Bronchial epithelial cell (primary cell): ENCODE measurements at regions not wholly inside any gene's neighbourhood (a gene's known extent, or its start where the extent isn't known, plus 50 kb on each side); places are given as distances from the start of the nearest gene placed in this dataset.

Experiments used
- DNase-seq: peaks from one replicate; pipeline ENCODE4 v3.0.0-alpha.2; 2010; ENCODE audit warnings: low read depth
- FAIRE-seq: peaks from 2 replicates; lab custom pipeline; 2011; peaks lifted over from hg19 to GRCh38; lab: Jason Lieb, UNC
- H3K27me3 ChIP-seq: 2 replicates; pipeline ENCODE4 v1.5.1; 2011; ENCODE audit warnings: low read length; ENCODE audit not compliant: control insufficient read depth, insufficient read depth
- H3K36me3 ChIP-seq: 2 replicates; pipeline ENCODE4 v1.5.1; 2011; ENCODE audit warnings: low read length; ENCODE audit not compliant: control insufficient read depth, insufficient read depth
- H3K4me3 ChIP-seq: 2 replicates; pipeline ENCODE4 v1.5.1; 2011; ENCODE audit warnings: mild to moderate bottlenecking, low read depth, low read length, control low read depth
- TF ChIP-seq, protein P1 (sequence below): IDR thresholded peaks from 2 replicates; pipeline ENCODE4 v1.5.1; 2011; ENCODE audit warnings: mild to moderate bottlenecking, moderate library complexity, low read length, control low read depth, inconsistent platforms; ENCODE audit not compliant: insufficient read depth, severe bottlenecking

DNA sequence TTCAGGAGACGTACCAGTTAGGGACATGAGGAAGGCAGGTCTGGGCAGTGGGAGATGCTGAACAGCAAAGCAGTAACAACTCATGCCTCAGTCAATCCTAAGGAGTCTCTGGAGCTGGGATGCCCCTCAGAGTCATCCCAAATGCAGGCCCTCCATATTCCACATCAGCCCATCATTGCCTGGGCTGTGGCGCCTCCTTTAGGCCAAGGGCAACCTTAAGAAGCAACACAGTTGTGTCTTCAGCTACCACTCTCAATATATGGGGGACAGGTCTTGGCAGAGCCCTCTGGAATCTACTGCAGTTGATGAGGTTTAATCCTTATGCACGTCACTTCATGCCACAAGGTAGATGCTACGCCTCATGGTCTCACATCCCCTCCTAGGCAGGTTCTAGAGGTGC is 682.0 kb upstream of the RAB6C start:
- TF ChIP-seq, protein P1, sequence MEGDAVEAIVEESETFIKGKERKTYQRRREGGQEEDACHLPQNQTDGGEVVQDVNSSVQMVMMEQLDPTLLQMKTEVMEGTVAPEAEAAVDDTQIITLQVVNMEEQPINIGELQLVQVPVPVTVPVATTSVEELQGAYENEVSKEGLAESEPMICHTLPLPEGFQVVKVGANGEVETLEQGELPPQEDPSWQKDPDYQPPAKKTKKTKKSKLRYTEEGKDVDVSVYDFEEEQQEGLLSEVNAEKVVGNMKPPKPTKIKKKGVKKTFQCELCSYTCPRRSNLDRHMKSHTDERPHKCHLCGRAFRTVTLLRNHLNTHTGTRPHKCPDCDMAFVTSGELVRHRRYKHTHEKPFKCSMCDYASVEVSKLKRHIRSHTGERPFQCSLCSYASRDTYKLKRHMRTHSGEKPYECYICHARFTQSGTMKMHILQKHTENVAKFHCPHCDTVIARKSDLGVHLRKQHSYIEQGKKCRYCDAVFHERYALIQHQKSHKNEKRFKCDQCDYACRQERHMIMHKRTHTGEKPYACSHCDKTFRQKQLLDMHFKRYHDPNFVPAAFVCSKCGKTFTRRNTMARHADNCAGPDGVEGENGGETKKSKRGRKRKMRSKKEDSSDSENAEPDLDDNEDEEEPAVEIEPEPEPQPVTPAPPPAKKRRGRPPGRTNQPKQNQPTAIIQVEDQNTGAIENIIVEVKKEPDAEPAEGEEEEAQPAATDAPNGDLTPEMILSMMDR, result no peak
- no peak for DNase-seq
- no peaks in the 10 kb centered on the region for H3K36me3 ChIP-seq
- FAIRE-seq, result no peak
- H3K27me3 ChIP-seq, result no peaks in the 10 kb centered on the region
- no peak overlapping the region for H3K4me3 ChIP-seq

DNA sequence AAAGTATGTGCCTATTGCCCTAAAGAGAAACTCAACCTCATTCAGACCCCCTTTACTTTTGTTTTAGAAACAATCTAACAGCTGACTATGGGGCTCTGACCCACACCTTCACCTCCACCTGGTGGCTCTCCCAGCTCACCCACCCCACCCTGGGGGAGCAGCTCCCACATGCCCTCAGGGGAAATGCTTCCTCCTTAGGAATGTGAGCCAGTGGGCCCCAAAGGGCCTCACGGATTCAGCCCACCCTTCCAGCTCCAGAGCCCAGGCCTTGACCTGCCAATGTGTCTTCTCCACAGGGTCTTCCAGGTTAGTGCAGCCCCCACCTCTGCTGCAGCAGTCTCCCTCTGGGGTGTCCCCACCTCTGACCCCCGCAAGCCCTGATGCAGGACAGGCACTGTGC is 680.1 kb upstream of the RAB6C start:
- no peak for DNase-seq
- no peaks in the 10 kb centered on the region for H3K36me3 ChIP-seq
- FAIRE-seq, result no peak

DNA sequence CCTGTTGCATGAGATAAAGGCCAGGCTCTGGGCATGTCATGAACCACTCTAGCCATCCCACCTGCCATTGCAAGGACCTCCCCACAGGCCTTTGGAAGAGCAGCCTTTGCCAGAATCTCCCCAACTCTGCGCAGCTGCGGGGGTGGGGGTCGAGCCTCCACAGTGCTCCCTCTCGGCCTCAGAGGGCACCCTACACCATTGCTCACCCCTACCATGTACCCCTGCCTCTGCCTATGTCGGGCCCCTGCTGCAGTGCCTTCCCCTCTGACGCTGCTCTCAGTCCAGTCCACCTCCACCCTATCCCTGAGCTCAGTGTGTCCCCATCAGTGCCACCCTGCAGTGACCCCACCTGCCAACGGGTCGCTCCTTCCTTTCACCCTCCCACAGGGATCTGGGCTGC is 679.7 kb upstream of the RAB6C start:
- Histone ChIP-seq H3K27me3 (no peaks in the 10 kb centered on the region), H3K4me3 (no peak overlapping the region), H3K36me3 (no peaks in the 10 kb centered on the region)
- DNase-seq (no peak), FAIRE-seq (no peak)
- TF ChIP-seq, protein P1, result no peak

More for the DNA sequence above, 680.1 kb upstream of the RAB6C start:
- Histone ChIP-seq H3K4me3 (no peak overlapping the region), H3K27me3 (no peaks in the 10 kb centered on the region)
- TF ChIP-seq, protein P1, result no peak

DNA sequence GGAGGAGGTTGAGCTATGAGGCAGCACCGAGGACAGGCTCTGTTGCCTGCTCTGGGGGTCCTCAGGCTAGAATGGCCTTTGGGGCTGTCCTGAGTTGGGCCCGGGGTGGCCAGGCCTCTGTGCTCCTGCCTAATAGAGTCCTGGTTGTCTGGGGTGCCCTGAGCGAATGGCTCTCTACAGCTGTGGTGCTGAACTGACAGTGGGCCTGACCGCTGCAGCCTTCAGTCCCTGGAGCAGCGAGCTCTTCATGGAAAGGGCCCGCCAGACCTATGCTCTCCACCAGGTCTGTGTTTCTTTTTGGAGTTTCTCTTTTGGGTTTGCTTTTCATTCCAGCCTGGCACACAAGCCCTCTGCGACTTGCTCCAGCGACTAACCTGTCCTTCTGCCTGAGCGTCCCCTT is 679.0 kb upstream of the RAB6C start:
- DNase-seq (no peak), FAIRE-seq (no peak)
- no peaks in the 10 kb centered on the region for H3K27me3 ChIP-seq
- H3K36me3 ChIP-seq, result no peaks in the 10 kb centered on the region
- TF ChIP-seq, protein P1, result no peak
- H3K4me3 ChIP-seq, result no peak overlapping the region

DNA sequence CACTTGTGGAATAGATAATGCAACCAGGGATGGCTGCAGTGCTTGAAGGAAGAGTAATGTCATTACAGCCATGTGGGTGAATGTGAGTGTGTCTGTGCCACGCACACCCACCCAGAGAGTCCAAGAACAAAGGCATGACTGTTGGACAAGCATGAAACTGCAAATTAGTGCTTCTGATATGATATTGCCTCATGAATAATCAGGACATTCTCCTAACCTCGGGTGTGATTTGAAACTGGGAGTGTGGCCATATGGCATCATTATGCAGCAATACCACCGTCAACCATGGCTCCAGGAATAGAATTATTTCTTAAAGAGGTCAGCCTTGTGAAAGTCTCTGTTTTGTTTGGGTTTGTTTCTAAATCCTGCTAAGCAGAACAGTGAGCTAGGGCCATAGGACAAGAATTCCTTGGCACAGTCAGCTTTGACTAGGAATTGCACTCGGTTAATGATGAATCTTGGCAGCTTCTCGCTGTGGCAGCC is 678.0 kb upstream of the RAB6C start:
- TF ChIP-seq, protein P1, result no peak
- H3K4me3 ChIP-seq, result no peak overlapping the region
- no peaks in the 10 kb centered on the region for H3K36me3 ChIP-seq
- DNase-seq, result no peak
- H3K27me3 ChIP-seq, result no peaks in the 10 kb centered on the region
- no peak for FAIRE-seq

DNA sequence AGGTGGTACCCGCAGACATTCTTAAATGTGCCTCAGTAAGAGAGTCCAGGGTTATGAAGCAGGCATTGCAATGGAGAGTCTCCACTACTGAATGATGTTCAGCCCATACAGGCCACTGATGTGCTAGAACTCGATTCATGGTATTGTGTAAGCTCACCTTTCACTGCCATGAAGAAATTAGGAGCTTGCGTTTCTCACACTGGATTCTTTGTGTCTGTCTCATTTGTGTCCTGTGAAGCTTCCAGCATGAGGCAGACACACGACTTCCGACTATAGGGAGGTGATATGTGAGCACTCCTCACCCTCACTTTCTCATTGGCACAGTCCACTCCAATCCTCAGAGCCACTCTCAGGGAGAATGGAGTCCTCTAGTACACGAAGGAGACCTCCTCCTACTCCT is 677.4 kb upstream of the RAB6C start:
- DNase-seq, result no peak
- TF ChIP-seq, protein P1, result no peak

More for the DNA sequence above, 677.4 kb upstream of the RAB6C start:
- Histone ChIP-seq H3K27me3 (no peaks in the 10 kb centered on the region), H3K4me3 (no peak overlapping the region), H3K36me3 (no peaks in the 10 kb centered on the region)
- FAIRE-seq, result no peak
